ENCODE measurements at regions not wholly inside any gene's neighbourhood (a gene's known extent, or its start where the extent isn't known, plus 50 kb on each side); places are given as distances from the start of the nearest gene placed in this dataset.

DNA sequence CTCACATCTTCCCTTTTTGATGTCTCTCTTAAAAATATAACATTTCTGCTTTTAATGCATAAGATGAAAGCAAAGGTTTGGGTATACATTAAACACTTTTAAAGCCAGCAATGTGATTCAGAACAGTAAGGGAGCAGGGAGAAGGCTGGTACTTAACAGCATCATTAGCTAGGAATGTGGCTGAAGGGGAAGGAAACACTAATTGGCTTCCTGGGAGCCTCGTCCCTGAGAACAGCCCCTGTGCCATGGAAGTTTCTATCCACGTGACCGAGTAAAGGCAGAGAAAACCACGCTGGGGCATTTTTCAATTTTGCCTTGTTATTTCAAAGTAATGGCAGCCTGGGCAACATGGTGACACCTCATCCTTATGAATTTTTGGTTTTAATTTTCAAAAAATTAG is 109.2 kb upstream of the GPC1 start:
- no peaks in the 10 kb centered on the region for H3K79me2 ChIP-seq (ENCODE audit: insufficient read depth, low read length)
- H3K4me3 ChIP-seq (replicated peaks in 1 of 3; ENCODE audit: low read depth in 2 of 3, low read length in 3 of 3) = no peak overlapping the region
- H3K4me1 ChIP-seq (ENCODE audit: control insufficient read depth in 1 of 2, insufficient read depth in 2 of 2, low read length in 2 of 2) = no peaks in the 10 kb centered on the region
- no peak overlapping the region for H3K9ac ChIP-seq (ENCODE audit: insufficient read depth, low read length, poor library complexity, severe bottlenecking)
- no peak overlapping the region for H3K4me3 Mint-ChIP-seq
- no peaks in the 10 kb centered on the region for H3K4me1 Mint-ChIP-seq
- peaks cover 0 to under 1% of the 10 kb centered on the region in 2 donors for H3K9me3 ChIP-seq (replicated peaks in 1 of 2; ENCODE audit: control insufficient read depth in 1 of 2, insufficient read depth in 1 of 2, low read length in 2 of 2)
- H3K36me3 Mint-ChIP-seq = no peaks in the 10 kb centered on the region
- H3K9me3 Mint-ChIP-seq = peaks cover 0 to 12% (median 3%) of the 10 kb centered on the region in 7 donors
- 52% methylated on average over 4 of the region's 4 CpGs for WGBS (ENCODE audit: insufficient coverage)
- DNase-seq = no peak
- H3K27me3 ChIP-seq (ENCODE audit: control insufficient read depth in 2 of 2, insufficient read depth in 2 of 2, low read length in 2 of 2) = no peaks in the 10 kb centered on the region
- H3K27ac Mint-ChIP-seq = no peak overlapping the region
- H3K4me2 ChIP-seq (replicated peaks; ENCODE audit: extremely low read depth, low read length, poor library complexity, severe bottlenecking) = no peak overlapping the region
- no peak overlapping the region for H3K27ac ChIP-seq (ENCODE audit: low read depth in 1 of 2, low read length in 2 of 2)
- intact Hi-C loops (cut with micrococcal nuclease) = no loop called here
- peaks cover 0 to 4% (median 0%) of the 10 kb centered on the region in 3 donors for H3K27me3 Mint-ChIP-seq (ENCODE audit: low read depth in 3 of 3)
- no peaks in the 10 kb centered on the region for H4K20me1 ChIP-seq (ENCODE audit: insufficient read depth, low read length)
- no peaks in the 10 kb centered on the region for H3K36me3 ChIP-seq (replicated peaks in 1 of 2; ENCODE audit: control insufficient read depth in 1 of 2, insufficient read depth in 2 of 2, low read length in 2 of 2)
- no peak overlapping the region for H2AFZ ChIP-seq (ENCODE audit: insufficient read depth, low read depth, low read length, poor library complexity, severe bottlenecking)
- TF ChIP-seq CTCF (IDR thresholded peaks at IDR 0.05) = no peak

DNA sequence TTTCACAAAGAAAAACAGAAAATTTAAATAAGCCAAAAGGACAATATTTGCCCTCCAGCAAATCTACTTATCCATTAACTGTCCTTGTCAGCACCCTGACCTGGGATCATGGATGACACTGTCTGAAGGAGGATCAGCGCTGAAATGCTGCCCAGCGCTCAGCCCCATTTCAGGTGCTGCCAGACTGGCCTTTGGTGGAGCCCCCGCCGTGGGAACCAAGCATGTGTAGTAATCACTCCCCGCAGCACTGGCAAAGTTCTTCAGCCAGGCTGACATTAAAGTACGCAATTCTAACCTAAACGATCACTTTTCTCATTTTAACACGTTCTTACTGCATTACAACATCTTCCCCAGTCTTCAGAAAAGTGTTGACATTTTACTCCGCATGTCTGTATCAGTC is 108.6 kb upstream of the GPC1 start:
- 88% methylated on average over 9 of the region's 9 CpGs for WGBS (ENCODE audit: insufficient coverage)
- no peaks in the 10 kb centered on the region for H3K4me1 Mint-ChIP-seq

More for the DNA sequence above, 108.6 kb upstream of the GPC1 start:
- Mint-ChIP-seq H3K4me3 (no peak overlapping the region), H3K27ac (no peak overlapping the region), H3K9me3 (peaks cover under 1 to 16% (median 5%) of the 10 kb centered on the region in 7 donors), H3K27me3 (ENCODE audit: low read depth in 3 of 3) (peaks cover 0 to 5% (median 0%) of the 10 kb centered on the region in 3 donors), H3K36me3 (no peaks in the 10 kb centered on the region)
- intact Hi-C loops (cut with micrococcal nuclease) = no loop called here
- no peak for TF ChIP-seq CTCF (IDR thresholded peaks at IDR 0.05)
- Histone ChIP-seq H3K9me3 (replicated peaks in 1 of 2; ENCODE audit: control insufficient read depth in 1 of 2, insufficient read depth in 1 of 2, low read length in 2 of 2) (peaks cover 0 to 5% of the 10 kb centered on the region in 2 donors), H3K9ac (ENCODE audit: insufficient read depth, low read length, poor library complexity, severe bottlenecking) (no peak overlapping the region), H3K27me3 (ENCODE audit: control insufficient read depth in 2 of 2, insufficient read depth in 2 of 2, low read length in 2 of 2) (no peaks in the 10 kb centered on the region), H3K4me1 (ENCODE audit: control insufficient read depth in 1 of 2, insufficient read depth in 2 of 2, low read length in 2 of 2) (no peaks in the 10 kb centered on the region), H2AFZ (ENCODE audit: insufficient read depth, low read depth, low read length, poor library complexity, severe bottlenecking) (no peak overlapping the region), H3K4me2 (replicated peaks; ENCODE audit: extremely low read depth, low read length, poor library complexity, severe bottlenecking) (no peak overlapping the region), H3K27ac (ENCODE audit: low read depth in 1 of 2, low read length in 2 of 2) (no peak overlapping the region), H3K36me3 (replicated peaks in 1 of 2; ENCODE audit: control insufficient read depth in 1 of 2, insufficient read depth in 2 of 2, low read length in 2 of 2) (no peaks in the 10 kb centered on the region), H3K4me3 (replicated peaks in 1 of 3; ENCODE audit: low read depth in 2 of 3, low read length in 3 of 3) (no peak overlapping the region), H4K20me1 (ENCODE audit: insufficient read depth, low read length) (no peaks in the 10 kb centered on the region), H3K79me2 (ENCODE audit: insufficient read depth, low read length) (no peaks in the 10 kb centered on the region)
- no peak for DNase-seq

Data from CD14-positive monocyte (primary cell).